MV-4-11 (cell line): ENCODE measurements at regions not wholly inside any gene's neighbourhood (a gene's known extent, or its start where the extent isn't known, plus 50 kb on each side); places are given as distances from the start of the nearest gene placed in this dataset.
"Not testable (repeated sequence)": the region's sequence is repeated elsewhere in the genome, so short reads cannot be mapped to it uniquely, and the experiment has no call there.

Experiments
- DNase-seq: peaks from one replicate; lab custom pipeline; 2025; lab: John Stamatoyannopoulos, UW

DNA sequence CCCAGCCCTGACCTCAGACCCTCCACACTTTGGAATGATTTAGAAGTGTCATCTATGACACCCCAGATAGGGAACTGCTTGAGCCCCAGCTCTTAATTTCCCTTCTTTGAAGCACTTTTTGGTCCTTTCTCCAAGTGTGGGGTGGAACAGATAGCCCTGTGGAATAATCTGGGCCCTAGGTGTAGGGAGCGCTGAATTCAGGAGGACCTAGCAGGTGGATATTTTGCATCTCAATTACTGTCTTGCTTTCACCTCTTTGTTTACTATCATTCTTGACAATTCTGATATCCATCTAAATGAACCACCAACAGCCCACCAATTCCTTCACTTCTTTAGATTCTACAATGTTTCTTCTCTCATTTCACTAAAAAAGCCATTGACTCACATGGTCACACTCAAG lies 850.4 kb downstream of the KCNJ2 start:
- no peak for DNase-seq

DNA sequence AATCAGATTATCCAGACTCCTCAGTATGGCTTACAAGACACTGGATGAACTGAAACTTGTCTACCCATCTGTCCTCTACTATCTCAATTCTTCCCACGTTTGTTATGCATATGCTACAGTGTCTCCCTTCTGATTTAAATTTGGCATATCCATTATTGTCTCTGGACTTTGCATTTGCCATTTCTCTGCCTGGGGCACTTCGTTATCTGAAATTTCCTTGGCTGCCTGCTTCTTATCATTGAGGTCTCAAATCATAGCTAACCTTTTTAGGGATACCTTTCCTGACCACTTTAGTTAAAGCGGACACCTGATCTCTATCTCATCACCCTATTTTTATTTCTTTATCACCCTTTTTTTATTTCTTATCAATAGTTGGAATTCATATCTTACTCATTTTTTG lies 853.4 kb downstream of the KCNJ2 start:
- no peak for DNase-seq

DNA sequence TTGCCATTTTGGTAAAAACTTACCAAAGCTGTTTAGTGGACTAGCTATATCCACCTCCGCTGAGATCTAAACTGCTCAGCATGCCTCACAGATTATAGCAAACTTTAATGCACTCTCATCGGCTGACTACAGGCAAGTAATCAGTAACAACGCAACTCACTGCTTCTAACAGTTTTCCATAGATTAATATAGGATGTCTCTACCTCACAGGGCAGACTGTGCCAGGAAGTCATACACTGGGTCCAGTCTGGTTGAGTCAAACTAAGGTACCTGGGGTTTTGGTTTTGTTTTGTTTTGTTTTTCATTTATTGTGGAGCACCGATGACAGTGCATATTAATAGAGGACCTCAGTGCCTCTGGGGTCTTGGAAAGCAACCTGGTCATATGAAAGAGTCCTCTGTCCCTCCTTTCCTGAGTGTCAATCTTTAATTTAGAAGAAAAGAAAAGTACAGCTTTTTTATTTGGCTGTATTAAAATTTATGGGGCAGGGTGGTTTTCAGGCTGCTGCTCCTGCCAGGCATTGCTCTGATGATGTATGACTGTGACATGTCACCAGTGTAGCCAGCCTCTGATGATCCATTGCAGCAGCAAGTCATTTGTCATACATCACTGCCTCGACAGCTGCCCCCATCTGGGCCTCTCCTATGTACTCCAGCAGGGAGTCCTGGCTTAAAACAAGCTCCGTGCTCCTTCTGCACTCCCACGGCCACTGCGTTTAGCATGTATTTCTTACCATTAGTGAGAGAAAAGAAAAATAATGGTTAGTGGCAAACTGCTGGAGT lies 854.1 kb downstream of the KCNJ2 start:
- no peak for DNase-seq

GRCh38 chr17:71024172-71024571 lies 854.8 kb downstream of the KCNJ2 start:
- no peak for DNase-seq

- DNase-seq, result no peak
These were observed 855.6 kb downstream of the KCNJ2 start for GRCh38 chr17:71024969-71025368.

DNA sequence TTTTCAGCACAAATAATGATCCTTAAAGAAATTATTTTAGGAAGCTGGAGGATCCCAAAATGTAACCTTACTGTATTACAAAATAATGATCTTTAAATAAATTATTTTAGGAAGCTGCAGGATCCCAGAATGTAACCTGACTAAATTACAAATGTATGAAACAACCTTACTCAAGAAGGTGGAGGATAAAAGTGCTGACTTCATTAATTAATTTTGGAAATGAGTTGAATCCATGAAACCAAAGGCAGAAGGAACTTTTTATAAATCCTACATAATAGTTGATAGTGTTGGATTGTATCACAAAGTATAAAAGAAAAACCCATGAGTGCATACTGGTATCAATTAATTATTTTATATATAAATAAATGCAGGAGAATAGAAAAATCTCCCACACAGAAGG lies 859.9 kb downstream of the KCNJ2 start:
- no peak for DNase-seq

- not testable (repeated sequence) for DNase-seq
These were observed 862.0 kb downstream of the KCNJ2 start for GRCh38 chr17:71031286-71031685.

GRCh38 chr17:71032746-71033273 lies 863.5 kb downstream of the KCNJ2 start:
- no peak for DNase-seq

DNA sequence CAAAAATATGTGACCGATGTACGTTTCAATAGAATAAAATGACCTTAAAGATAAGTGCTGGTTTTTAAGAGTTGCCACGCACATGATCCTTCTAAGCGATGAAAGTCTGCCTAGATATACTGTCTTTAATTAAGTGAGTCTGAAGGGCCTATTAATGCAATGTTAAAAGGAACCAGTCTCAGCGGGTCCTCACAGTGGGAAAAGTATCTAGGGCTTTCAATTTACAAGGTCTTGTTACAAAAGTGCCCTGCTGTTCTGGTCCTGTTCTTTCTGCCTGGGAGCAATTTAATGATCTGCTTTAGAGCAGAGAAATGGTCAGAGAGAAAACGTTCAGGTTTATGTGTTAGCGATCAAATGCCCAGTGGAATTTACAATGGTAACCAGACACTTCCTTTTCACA lies 864.0 kb downstream of the KCNJ2 start:
- no peak for DNase-seq

- DNase-seq, result no peak
These were observed 865.9 kb downstream of the KCNJ2 start for GRCh38 chr17:71035226-71035625.

- no peak for DNase-seq
These were observed 868.1 kb downstream of the KCNJ2 start for GRCh38 chr17:71037386-71037785.

GRCh38 chr17:71039391-71039790 lies 870.1 kb downstream of the KCNJ2 start:
- no peak for DNase-seq

GRCh38 chr17:71052971-71053370 lies 883.6 kb downstream of the KCNJ2 start:
- DNase-seq, result no peak

- DNase-seq, result peak; percentile 4
These were observed 885.8 kb downstream of the KCNJ2 start for GRCh38 chr17:71055128-71055527.

DNA sequence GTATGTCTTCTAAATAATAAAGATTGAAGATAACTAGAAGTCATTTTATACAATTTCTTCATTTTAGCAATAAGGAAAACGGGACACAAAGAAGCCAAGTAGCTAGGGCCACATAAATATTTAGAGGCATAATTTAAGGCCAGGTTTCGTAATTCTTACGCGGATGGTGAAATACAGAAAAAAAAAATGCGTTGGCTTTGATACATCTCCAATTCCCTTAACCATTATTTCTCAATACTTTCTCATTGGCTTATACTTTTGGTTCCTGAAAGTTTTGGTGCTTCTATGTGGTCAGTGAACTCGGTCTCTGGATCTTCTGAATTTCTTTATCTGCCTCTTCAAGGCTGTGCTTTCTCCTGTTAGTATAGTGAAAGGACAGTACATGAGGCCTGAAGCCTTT lies 888.1 kb downstream of the KCNJ2 start:
- DNase-seq, result peak; percentile 95

DNA sequence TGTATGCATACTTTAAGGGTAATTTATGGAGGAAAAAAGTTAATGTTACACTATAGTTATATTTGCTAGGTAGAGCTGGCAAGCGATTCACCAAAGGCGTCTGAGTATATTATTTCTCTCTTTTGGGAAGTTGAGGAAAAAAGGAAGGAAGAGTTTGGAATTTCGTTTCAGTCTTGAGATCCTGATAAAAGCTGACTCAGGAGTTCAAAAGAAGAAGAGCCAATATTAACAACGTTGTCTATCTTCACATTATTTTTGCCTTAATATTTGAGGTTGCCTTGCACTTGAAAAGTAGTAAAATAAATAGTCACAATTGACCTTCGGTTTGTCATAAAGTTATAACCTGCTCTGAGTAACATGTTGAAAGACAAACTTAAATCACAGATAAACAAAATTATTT lies 888.6 kb downstream of the KCNJ2 start:
- DNase-seq, result no peak

- no peak for DNase-seq
These were observed 893.8 kb downstream of the KCNJ2 start for GRCh38 chr17:71063127-71063526.

DNA sequence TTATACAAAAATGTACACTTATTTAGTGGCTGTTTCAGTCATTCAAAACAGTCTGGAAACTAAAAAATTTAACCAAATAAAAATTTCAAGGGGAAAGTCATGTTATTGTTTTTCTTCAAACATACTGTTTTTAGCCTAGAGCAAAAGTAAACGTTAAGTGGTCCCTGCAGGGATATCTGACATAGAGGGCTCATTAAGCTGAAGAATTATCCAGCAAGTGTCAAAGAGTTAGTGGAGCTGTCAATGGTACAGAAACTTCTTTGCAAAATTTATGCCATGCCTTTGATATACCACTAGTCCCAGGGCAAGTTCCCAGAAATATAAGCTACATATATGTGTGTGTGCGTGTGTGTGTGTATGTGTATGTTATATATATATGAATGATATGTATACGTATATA lies 894.2 kb downstream of the KCNJ2 start:
- no peak for DNase-seq

GRCh38 chr17:71067669-71068407 lies 898.5 kb downstream of the KCNJ2 start:
- DNase-seq, result no peak

- no peak for DNase-seq
These were observed 899.0 kb downstream of the KCNJ2 start for GRCh38 chr17:71068408-71068750.

DNA sequence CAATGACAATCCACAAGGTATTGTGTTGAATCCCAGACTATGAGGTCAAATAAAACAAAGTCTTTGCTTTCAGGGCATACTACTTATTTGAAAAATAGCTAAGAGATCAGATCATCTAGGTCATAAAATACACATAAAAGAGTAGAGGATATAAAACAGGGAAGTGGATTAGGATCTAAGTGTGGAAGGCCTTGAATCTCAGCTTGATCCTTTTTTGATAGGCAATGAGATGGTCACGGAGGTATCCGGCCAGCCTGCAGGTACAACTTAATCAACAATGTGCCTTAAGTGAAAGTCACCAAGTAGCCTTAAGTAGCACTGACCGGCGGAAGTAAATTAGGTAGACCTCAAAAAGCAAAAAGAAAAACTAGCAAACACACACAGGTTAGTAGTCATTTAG lies 901.7 kb downstream of the KCNJ2 start:
- no peak for DNase-seq

DNA sequence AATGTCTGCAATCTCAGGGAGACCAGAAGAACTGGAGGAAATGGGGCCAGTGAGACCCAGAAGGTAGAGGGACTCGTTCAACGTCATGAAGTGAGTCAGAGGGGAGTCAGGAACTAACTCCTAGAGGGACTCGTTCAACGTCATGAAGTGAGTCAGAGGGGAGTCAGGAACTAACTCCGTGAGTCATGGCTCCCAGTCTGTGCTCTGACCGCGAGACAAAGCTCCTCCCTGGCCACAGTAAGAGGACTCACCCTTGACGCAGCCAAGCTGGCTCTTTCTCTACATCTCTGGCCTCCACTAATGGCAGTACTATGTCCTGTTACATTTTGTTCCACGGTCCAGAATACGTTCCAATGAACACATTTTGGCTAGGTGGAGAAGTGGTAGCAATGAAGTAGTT lies 902.5 kb downstream of the KCNJ2 start:
- peak; percentile 86 for DNase-seq

GRCh38 chr17:71080937-71081336 lies 911.6 kb downstream of the KCNJ2 start:
- DNase-seq, result no peak
